Omental fat pad (tissue), 3 donors: ENCODE measurements at regions not wholly inside any gene's neighbourhood (a gene's known extent, or its start where the extent isn't known, plus 50 kb on each side); places are given as distances from the start of the nearest gene placed in this dataset.
"Not testable (repeated sequence)": the region's sequence is repeated elsewhere in the genome, so short reads cannot be mapped to it uniquely, and the experiment has no call there.

ENCODE experiments used
- ATAC-seq: fragments of 150-250 bp; one replicate; pipeline ENCODE4 v1.9.1; 2016; ENCODE audit warnings: mild to moderate bottlenecking, moderate library complexity; ENCODE audit not compliant: low FRiP score
- DNase-seq: peaks from one replicate; pipeline ENCODE4 v3.0.0-alpha.2; 2019; ENCODE audit warnings: low spot score
- CTCF ChIP-seq, 3 donors: fragments of 450-650 bp; IDR thresholded peaks; one replicate each; pipeline ENCODE4 v1.5.1; 2016 to 2017; ENCODE audit warnings: antibody characterized with exemption in 3 of 3, mild to moderate bottlenecking in 3 of 3, moderate library complexity in 2 of 3

- ATAC-seq, result no peak
- no peak for TF ChIP-seq CTCF (IDR thresholded peaks at IDR 0.05)
- DNase-seq, result no peak
Observed at GRCh38 chr1:105088166-105088565, 1338.5 kb downstream of the AMY1C start.

- DNase-seq, ATAC-seq: not testable (repeated sequence)
Observed at GRCh38 chr1:105093893-105094292, 1344.2 kb downstream of the AMY1C start.

GRCh38 chr1:105100102-105100501 is 1350.4 kb downstream of the AMY1C start:
- no peak for TF ChIP-seq CTCF (IDR thresholded peaks at IDR 0.05)
- DNase-seq, result no peak
- ATAC-seq, result no peak

- no peak for ATAC-seq
- TF ChIP-seq CTCF (IDR thresholded peaks at IDR 0.05), result no peak
- DNase-seq, result no peak
Observed at GRCh38 chr1:105101261-105101660, 1351.6 kb downstream of the AMY1C start.

GRCh38 chr1:105102371-105102770 is 1352.7 kb downstream of the AMY1C start:
- DNase-seq (no peak), ATAC-seq (no peak)
- no peak for TF ChIP-seq CTCF (IDR thresholded peaks at IDR 0.05)

GRCh38 chr1:105122041-105122440 is 1372.3 kb downstream of the AMY1C start:
- ATAC-seq, result no peak
- no peak for TF ChIP-seq CTCF (IDR thresholded peaks at IDR 0.05)
- no peak for DNase-seq

GRCh38 chr1:105137543-105138457 is 1388.1 kb downstream of the AMY1C start:
- DNase-seq, result no peak
- no peak for TF ChIP-seq CTCF (IDR thresholded peaks at IDR 0.05)
- no peak for ATAC-seq
